C4-2B (cell line): ENCODE measurements at regions not wholly inside any gene's neighbourhood (a gene's known extent, or its start where the extent isn't known, plus 50 kb on each side); places are given as distances from the start of the nearest gene placed in this dataset.

ENCODE experiments used
- CTCF ChIP-seq: fragments of 450-650 bp; conservative IDR thresholded peaks from 2 replicates; pipeline ENCODE4 v1.5.1; 2017; ENCODE audit warnings: mild to moderate bottlenecking
- ZFX ChIP-seq: fragments of 450-650 bp; IDR thresholded peaks from 2 replicates; pipeline ENCODE4 v1.6.1; 2017

- TF ChIP-seq CTCF, result no peak
- no peak for TF ChIP-seq ZFX
Measured at GRCh38 chr1:4481451-4481850, 173.0 kb upstream of the AJAP1 start.
